ENCODE measurements at regions not wholly inside any gene's neighbourhood (a gene's known extent, or its start where the extent isn't known, plus 50 kb on each side); places are given as distances from the start of the nearest gene placed in this dataset.

DNA sequence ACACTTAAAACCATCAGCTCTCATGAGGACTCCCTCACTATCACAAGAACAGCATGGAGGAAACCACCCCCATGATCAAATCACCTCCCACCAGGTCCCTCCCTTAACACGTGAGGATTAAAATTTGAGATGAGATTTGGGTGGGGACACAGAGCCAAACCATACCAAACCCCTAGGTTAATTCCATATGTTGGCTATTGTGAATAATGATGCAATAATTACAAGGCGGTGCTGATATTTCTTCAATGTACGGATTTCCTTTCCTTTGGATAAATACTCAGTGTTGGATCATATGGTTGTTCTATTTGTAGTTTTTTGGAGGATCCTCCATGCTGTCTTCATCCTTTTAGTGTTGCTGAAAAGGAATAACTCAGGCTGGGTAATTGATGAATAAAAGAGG lies 652.1 kb upstream of the PKDCC start:
- Histone ChIP-seq H3K27me3 (no peaks in the 10 kb centered on the region), H3K36me3 (no peaks in the 10 kb centered on the region), H3K4me3 (no peak overlapping the region), H3K9me3 (no peaks in the 10 kb centered on the region), H3K27ac (no peak overlapping the region), H3K4me1 (no peaks in the 10 kb centered on the region)
- ATAC-seq, result no peak
- TF ChIP-seq EP300 (IDR thresholded peaks at IDR 0.05) (no peak), POLR2AphosphoS5 (IDR thresholded peaks at IDR 0.05) (no peak), CTCF (IDR thresholded peaks at IDR 0.05) (no peak), POLR2A (IDR thresholded peaks at IDR 0.05) (no peak)
- 94 to 95% methylated on average over 3 of the region's 3 CpGs for WGBS, 2 donors (ENCODE audit: low coverage in 1 of 2)

GRCh38 chr2:41399437-41400087 lies 648.3 kb upstream of the PKDCC start:
- Histone ChIP-seq H3K4me1 (no peaks in the 10 kb centered on the region), H3K27ac (no peak overlapping the region), H3K36me3 (no peaks in the 10 kb centered on the region), H3K9me3 (no peaks in the 10 kb centered on the region), H3K27me3 (no peaks in the 10 kb centered on the region), H3K4me3 (no peak overlapping the region)
- no peak for ATAC-seq
- WGBS, 2 donors (ENCODE audit: low coverage in 1 of 2), result 100% methylated on average over 1 of the region's 1 CpG; no CpG with 5 or more reads in 1 of the 2 donors
- TF ChIP-seq POLR2AphosphoS5 (IDR thresholded peaks at IDR 0.05) (no peak), POLR2A (IDR thresholded peaks at IDR 0.05) (no peak), CTCF (IDR thresholded peaks at IDR 0.05) (no peak), EP300 (IDR thresholded peaks at IDR 0.05) (no peak)

GRCh38 chr2:41400088-41400665 lies 647.6 kb upstream of the PKDCC start:
- 54 to 59% methylated on average over 4 to 6 of the region's 6 CpGs for WGBS, 2 donors (ENCODE audit: low coverage in 1 of 2)
- Histone ChIP-seq H3K36me3 (no peaks in the 10 kb centered on the region), H3K4me3 (no peak overlapping the region), H3K27me3 (no peaks in the 10 kb centered on the region), H3K9me3 (no peaks in the 10 kb centered on the region), H3K27ac (no peak overlapping the region), H3K4me1 (no peaks in the 10 kb centered on the region)
- TF ChIP-seq POLR2A (IDR thresholded peaks at IDR 0.05), result no peak
- TF ChIP-seq POLR2AphosphoS5 (IDR thresholded peaks at IDR 0.05), result no peak
- no peak for TF ChIP-seq EP300 (IDR thresholded peaks at IDR 0.05)
- TF ChIP-seq CTCF (IDR thresholded peaks at IDR 0.05), result no peak
- ATAC-seq, result no peak

GRCh38 chr2:41405441-41405840 lies 642.4 kb upstream of the PKDCC start:
- Histone ChIP-seq H3K4me1 (peaks cover 0 to 9% (median 0%) of the 10 kb centered on the region in 3 donors), H3K9me3 (no peaks in the 10 kb centered on the region), H3K27ac (no peak overlapping the region), H3K27me3 (no peaks in the 10 kb centered on the region), H3K4me3 (no peak overlapping the region), H3K36me3 (no peaks in the 10 kb centered on the region)
- no peak for ATAC-seq
- 14 to 25% methylated on average over 1 to 2 of the region's 2 CpGs for WGBS, 2 donors (ENCODE audit: low coverage in 1 of 2)
- TF ChIP-seq EP300 (IDR thresholded peaks at IDR 0.05), result no peak

DNA sequence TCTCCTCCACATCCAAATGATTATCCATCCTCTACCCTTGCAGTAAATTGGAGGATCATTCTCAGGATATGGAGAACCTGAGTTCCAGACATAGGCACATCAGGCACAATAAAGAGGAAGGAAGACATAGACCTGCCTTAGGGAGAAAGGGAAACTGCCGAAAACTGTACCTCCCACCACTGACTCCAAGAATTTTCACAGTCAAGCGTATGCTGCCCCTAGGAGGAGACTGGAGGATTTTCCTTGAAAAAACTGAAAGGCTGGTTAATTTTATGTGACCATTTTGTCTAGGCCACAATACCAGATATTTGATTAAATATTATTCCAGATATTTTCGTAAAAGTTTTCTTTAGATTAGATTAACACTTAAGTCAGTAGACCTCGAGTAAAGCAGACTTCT lies 638.5 kb upstream of the PKDCC start:
- 62 to 83% methylated on average over 3 to 4 of the region's 4 CpGs for WGBS, 2 donors (ENCODE audit: low coverage in 1 of 2)
- TF ChIP-seq CTCF (IDR thresholded peaks at IDR 0.05) (no peak), EP300 (IDR thresholded peaks at IDR 0.05) (no peak), POLR2AphosphoS5 (IDR thresholded peaks at IDR 0.05) (no peak), POLR2A (IDR thresholded peaks at IDR 0.05) (no peak)
- Histone ChIP-seq H3K4me3 (no peak overlapping the region), H3K27ac (no peak overlapping the region), H3K4me1 (peaks cover 0 to 9% (median 0%) of the 10 kb centered on the region in 3 donors), H3K36me3 (no peaks in the 10 kb centered on the region), H3K9me3 (no peaks in the 10 kb centered on the region), H3K27me3 (no peaks in the 10 kb centered on the region)
- ATAC-seq, result no peak
